Activated CD8-positive, alpha-beta memory T cell treated with anti-CD3 and anti-CD28 coated beads for 1 hour (primary cell): ENCODE measurements at regions not wholly inside any gene's neighbourhood (a gene's known extent, or its start where the extent isn't known, plus 50 kb on each side); places are given as distances from the start of the nearest gene placed in this dataset.

Experiments
- DNase-seq, 2 donors: peaks; one replicate each; pipeline ENCODE4 v3.0.0-alpha.2; 2020; ENCODE audit warnings: low read depth in 1 of 2; ENCODE audit errors: extremely low read depth in 1 of 2

- no peak for DNase-seq
Measured at GRCh38 chr10:29238523-29239135, 50.2 kb upstream of the LYZL1 start.
